HCT116 (cell line): ENCODE measurements at regions not wholly inside any gene's neighbourhood (a gene's known extent, or its start where the extent isn't known, plus 50 kb on each side); places are given as distances from the start of the nearest gene placed in this dataset.

Experiments
- ATAC-seq: fragments of 200-7000 bp; cut with Tn5 transposase; 2 replicates; pipeline ENCODE4 v1.9.1; 2020; ENCODE audit warnings: mild to moderate bottlenecking, moderate library complexity
- BruUV-seq: library from RNA; stranded (reverse); fragments of 400-500 nt; replicated peaks from 2 replicates; lab custom pipeline; 2021; lab: Mats Ljungman, UMichigan
- CTCF ChIA-PET: fragments of 300-600 bp; sonication (Branson Sonifier 250); formaldehyde crosslinking; loops from one replicate; lab custom pipeline; 2021; ENCODE audit warnings: antibody characterized with exemption; lab: Charles Lee
- POLR2A ChIA-PET: fragments of 300-600, 350-600 bp; sonication (Branson Sonifier 250); formaldehyde crosslinking; loops from one replicate; lab custom pipeline; 2021; ENCODE audit warnings: antibody characterized with exemption; lab: Charles Lee
- RAD21 ChIA-PET, 2 experiments: fragments of 300-600 bp; sonication (Branson Sonifier 250); formaldehyde crosslinking; loops; one replicate each; lab custom pipeline; 2023; ENCODE audit warnings: low total read pairs in 2 of 2; ENCODE audit not compliant: uncharacterized antibody in 2 of 2, unreplicated experiment in 2 of 2, low non-redundant PET in 1 of 2; lab: Charles Lee
- DNase-seq: peaks from one replicate; pipeline ENCODE4 v3.0.0-alpha.2; 2010; ENCODE audit warnings: low read depth, low spot score
- H2AFZ ChIP-seq: fragments of 200-600 bp; shearing (Covaris generic), sonication (generic); 2 replicates; pipeline ENCODE4 v1.6.1; 2017; ENCODE audit warnings: low read depth, mixed run types, mixed read lengths, antibody characterized with exemption, low read length; ENCODE audit not compliant: poor library complexity, severe bottlenecking
- H3K27ac ChIP-seq: 2 replicates; pipeline ENCODE4 v1.5.1; 2012; ENCODE audit warnings: low read depth, low read length
- H3K27me3 ChIP-seq: fragments of 200-600 bp; sonication (generic); 2 replicates; pipeline ENCODE4 v1.6.1; 2016; ENCODE audit warnings: mixed run types, low read length, mixed read lengths; ENCODE audit not compliant: insufficient read depth
- H3K36me3 ChIP-seq, 2 experiments: fragments of 200-500 bp in 1 of 2; fragments of 200-600 bp in 1 of 2; sonication (Bioruptor generic) in 1 of 2; sonication (generic) in 1 of 2; 2 replicates each; pipeline versions ENCODE4 v1.5.1 to v1.6.1; 2014 to 2016; ENCODE audit warnings: low read length in 2 of 2, inconsistent platforms in 1 of 2, mixed read lengths in 1 of 2, mixed run types in 1 of 2; ENCODE audit not compliant: insufficient read depth in 2 of 2, control insufficient read depth in 1 of 2
- H3K4me1 ChIP-seq, 2 experiments: fragments of 200-600 bp in 1 of 2; sonication (generic) in 1 of 2; 2 replicates each; pipeline versions ENCODE4 v1.5.1 to v1.6.1; 2012 to 2017; ENCODE audit warnings: low read length in 2 of 2, inconsistent platforms in 1 of 2, mild to moderate bottlenecking in 1 of 2, mixed read lengths in 1 of 2, mixed run types in 1 of 2, moderate library complexity in 1 of 2; ENCODE audit not compliant: insufficient read depth in 2 of 2, control insufficient read depth in 1 of 2
- H3K4me2 ChIP-seq: fragments of 200-600 bp; sonication (generic); 2 replicates; pipeline ENCODE4 v1.6.1; 2017; ENCODE audit warnings: mixed run types, low read length, mixed read lengths
- H3K4me3 ChIP-seq, 2 experiments: fragments of 200-600 bp in 1 of 2; sonication (generic) in 1 of 2; replicated peaks in 1 of 2; 2 replicates each; pipeline ENCODE4 v1.5.1; 2011 to 2016; ENCODE audit warnings: low read length in 2 of 2, control low read depth in 1 of 2, low read depth in 1 of 2, mild to moderate bottlenecking in 1 of 2, mixed read lengths in 1 of 2, mixed run types in 1 of 2
- H3K79me2 ChIP-seq: fragments of 200-600 bp; sonication (generic); 2 replicates; pipeline ENCODE4 v1.6.1; 2017; ENCODE audit warnings: mild to moderate bottlenecking, mixed run types, low read length, moderate library complexity, mixed read lengths; ENCODE audit not compliant: insufficient read depth
- H3K9ac ChIP-seq: fragments of 200-600 bp; sonication (generic); 2 replicates; pipeline ENCODE4 v1.6.1; 2016; ENCODE audit warnings: low read length, mixed read lengths
- H3K9me2 ChIP-seq: fragments of 200-600 bp; sonication (generic), shearing (Covaris generic); 2 replicates; pipeline ENCODE4 v1.6.1; 2017; ENCODE audit warnings: mixed run types, mild to moderate bottlenecking, moderate library complexity; ENCODE audit not compliant: insufficient read depth
- H3K9me3 ChIP-seq, 2 experiments: fragments of 200-500 bp in 1 of 2; fragments of 200-600 bp in 1 of 2; sonication (Bioruptor generic) in 1 of 2; sonication (generic) in 1 of 2; 2 replicates each; pipeline ENCODE4 v1.6.1; 2014 to 2017; ENCODE audit warnings: low read length in 2 of 2, mixed read lengths in 2 of 2, inconsistent platforms in 1 of 2, low read depth in 1 of 2, mild to moderate bottlenecking in 1 of 2, mixed run types in 1 of 2, moderate library complexity in 1 of 2; ENCODE audit not compliant: control insufficient read depth in 1 of 2, insufficient read depth in 1 of 2
- H4K20me1 ChIP-seq: fragments of 200-600 bp; sonication (generic), shearing (Covaris generic); 2 replicates; pipeline ENCODE4 v1.6.1; 2017; ENCODE audit warnings: mixed run types, mild to moderate bottlenecking, moderate library complexity; ENCODE audit not compliant: insufficient read depth
- CBX3 ChIP-seq: IDR thresholded peaks from 2 replicates; pipeline ENCODE4 v1.6.1; 2012; ENCODE audit warnings: low read depth
- EZH2 ChIP-seq: fragments of 200-600 bp; sonication (generic); IDR thresholded peaks from 2 replicates; pipeline ENCODE4 v1.6.1; 2017; ENCODE audit warnings: antibody characterized with exemption, mixed run types
- EZH2phosphoT487 ChIP-seq: fragments of 200-600 bp; IDR thresholded peaks from 2 replicates; pipeline ENCODE4 v1.6.1; 2018; ENCODE audit warnings: antibody characterized with exemption, borderline replicate concordance
- JUND ChIP-seq: IDR thresholded peaks from 2 replicates; pipeline ENCODE4 v1.6.1; 2012
- MAX ChIP-seq: IDR thresholded peaks from 2 replicates; pipeline ENCODE4 v1.6.1; 2012
- POLR2A ChIP-seq: IDR thresholded peaks from 2 replicates; pipeline ENCODE4 v1.7.0; 2011; ENCODE audit warnings: borderline replicate concordance; ENCODE audit not compliant: insufficient read depth, insufficient read length; ENCODE audit errors: extremely low read depth
- SP1 ChIP-seq: IDR thresholded peaks from 2 replicates; pipeline ENCODE4 v1.6.1; 2012; ENCODE audit warnings: low read depth
- ZNF274 ChIP-seq: fragments of 200-500 bp; sonication (Bioruptor generic); IDR thresholded peaks from 2 replicates; pipeline ENCODE4 v1.6.1; 2014; ENCODE audit warnings: mild to moderate bottlenecking, low read depth, low read length, inconsistent platforms
- intact Hi-C: fragments of 100-400 bp; cut with micrococcal nuclease; formaldehyde crosslinking; loops from 2 replicates; pipeline ENCODE4 v1.10.0; 2022

- Histone ChIP-seq H3K27ac (no peak overlapping the region), H3K79me2 (no peaks in the 10 kb centered on the region), H4K20me1 (no peaks in the 10 kb centered on the region), H3K4me1 (no peaks in the 10 kb centered on the region), H3K36me3 (no peaks in the 10 kb centered on the region), H3K4me3 (no peak overlapping the region), H3K27me3 (no peaks in the 10 kb centered on the region), H3K9me3 (peaks cover 14 to 15% of the 10 kb centered on the region in 2 experiments; a peak in 2 of 4 replicates), H3K9me2 (no peaks in the 10 kb centered on the region), H3K4me2 (no peak overlapping the region), H3K9ac (no peak overlapping the region), H2AFZ (no peak overlapping the region)
- ATAC-seq (no peak), DNase-seq (no peak)
- CTCF ChIA-PET, result no interaction called here
- intact Hi-C loops, result no loop called here
- no peak for TF ChIP-seq POLR2A
- no peak for TF ChIP-seq EZH2phosphoT487
- TF ChIP-seq SP1, result no peak
- TF ChIP-seq EZH2, result no peak
- TF ChIP-seq ZNF274, result no peak
- TF ChIP-seq MAX, result no peak
- TF ChIP-seq CBX3, result no peak
- BruUV-seq, result no TSS peak
- POLR2A ChIA-PET, result no interaction called here
- RAD21 ChIA-PET, result no interaction called here
Observed at GRCh38 chr11:82261367-82261766, 472.3 kb downstream of the FAM181B start.

- Histone ChIP-seq H3K4me1 (no peaks in the 10 kb centered on the region), H3K9me3 (peaks cover 3% of the 10 kb centered on the region in 2 experiments; a peak in 2 of 4 replicates), H3K27ac (no peak overlapping the region), H3K79me2 (no peaks in the 10 kb centered on the region), H3K36me3 (no peaks in the 10 kb centered on the region), H3K4me3 (no peak overlapping the region), H4K20me1 (no peaks in the 10 kb centered on the region; the same call in 1 of the 2 replicates), H3K9me2 (no peaks in the 10 kb centered on the region), H3K4me2 (no peak overlapping the region), H3K9ac (no peak overlapping the region), H3K27me3 (no peaks in the 10 kb centered on the region), H2AFZ (no peak overlapping the region)
- TF ChIP-seq JUND, result no peak
- POLR2A ChIA-PET, result no interaction called here
- no peak for DNase-seq
- CTCF ChIA-PET, result no interaction called here
- RAD21 ChIA-PET, result no interaction called here
- intact Hi-C loops, result no loop called here
- BruUV-seq, result no TSS peak
- ATAC-seq, result no peak
Observed at GRCh38 chr11:82250047-82250446, 483.6 kb downstream of the FAM181B start.
